LNCAP (cell line): ENCODE measurements at regions not wholly inside any gene's neighbourhood (a gene's known extent, or its start where the extent isn't known, plus 50 kb on each side); places are given as distances from the start of the nearest gene placed in this dataset.

ENCODE experiments used
- CTCF ChIP-seq: fragments of 450-650 bp; IDR thresholded peaks from 2 replicates; pipeline ENCODE4 v1.5.1; 2017; ENCODE audit warnings: mild to moderate bottlenecking

- TF ChIP-seq CTCF, result no peak
Measured at GRCh38 chr13:90592943-90593342, 754.5 kb upstream of the MIR17HG start.

GRCh38 chr13:90594681-90595080 lies 752.8 kb upstream of the MIR17HG start:
- no peak for TF ChIP-seq CTCF

GRCh38 chr13:90605664-90606063 lies 741.8 kb upstream of the MIR17HG start:
- no peak for TF ChIP-seq CTCF

- TF ChIP-seq CTCF, result no peak
Measured at GRCh38 chr13:90612391-90612790, 735.1 kb upstream of the MIR17HG start.

GRCh38 chr13:90613076-90613795 lies 734.3 kb upstream of the MIR17HG start:
- TF ChIP-seq CTCF, result no peak

- TF ChIP-seq CTCF, result no peak
Measured at GRCh38 chr13:90615236-90615635, 732.3 kb upstream of the MIR17HG start.

- no peak for TF ChIP-seq CTCF
Measured at GRCh38 chr13:90615767-90616166, 731.7 kb upstream of the MIR17HG start.

- no peak for TF ChIP-seq CTCF
Measured at GRCh38 chr13:90618133-90618532, 729.4 kb upstream of the MIR17HG start.
